ENCODE measurements at regions not wholly inside any gene's neighbourhood (a gene's known extent, or its start where the extent isn't known, plus 50 kb on each side); places are given as distances from the start of the nearest gene placed in this dataset.

DNA sequence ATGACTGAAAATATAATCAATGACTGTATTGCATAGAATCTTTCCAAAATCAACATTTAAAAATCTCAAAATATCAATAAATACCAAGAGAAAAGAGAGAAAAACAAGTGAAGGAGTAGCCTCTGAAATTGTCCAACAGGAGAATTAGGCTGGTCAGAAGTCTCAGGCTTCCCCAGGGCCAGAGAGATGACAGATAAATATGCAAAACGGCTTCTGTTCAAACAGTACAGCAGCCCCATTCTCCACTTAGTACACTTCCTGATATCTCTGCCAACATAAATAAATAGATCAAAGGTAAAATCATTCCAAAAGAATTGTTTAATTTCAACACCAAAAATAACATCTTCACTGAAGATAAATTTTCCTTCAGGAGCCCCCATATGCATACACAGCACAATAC is 204.7 kb upstream of the GABRA2 start:
- H3K36me3 ChIP-seq (ENCODE audit: control insufficient read depth, insufficient read depth, low read length), result no peaks in the 10 kb centered on the region
- H3K9me3 ChIP-seq (ENCODE audit: control insufficient read depth, low read depth, low read length), result no peaks in the 10 kb centered on the region
- H3K27ac ChIP-seq (ENCODE audit: low read length), result no peak overlapping the region
- H3K27me3 ChIP-seq (ENCODE audit: control insufficient read depth, insufficient read depth, low read length), result no peaks in the 10 kb centered on the region
- no peak for DNase-seq
- no peak overlapping the region for H3K4me3 ChIP-seq (ENCODE audit: low read length)
- H3K4me1 ChIP-seq (ENCODE audit: control insufficient read depth, insufficient read depth, low read length), result no peaks in the 10 kb centered on the region
- no CpG with 5 or more reads among the region's 1 CpG for WGBS (ENCODE audit: insufficient coverage, low lambda C conversion rate)

DNA sequence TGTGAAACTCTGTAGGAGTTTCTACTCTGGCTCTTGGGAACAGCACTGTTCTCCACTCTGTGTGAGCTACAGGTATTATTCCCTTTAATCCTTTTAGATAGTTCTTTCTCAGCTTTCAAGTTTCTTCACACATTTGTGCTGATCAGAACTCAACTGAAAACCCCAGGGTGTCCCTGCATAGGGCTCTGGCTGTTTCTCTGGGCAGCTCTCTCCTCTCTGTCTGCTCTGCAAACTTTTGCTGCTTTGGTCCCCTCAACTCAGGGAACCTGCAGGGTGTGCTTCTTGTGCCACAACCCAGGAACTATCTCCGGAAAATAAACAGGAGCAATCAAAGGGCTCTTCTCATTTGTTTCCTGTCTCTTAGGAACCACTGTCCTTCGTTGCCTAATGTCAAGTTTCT is 196.6 kb upstream of the GABRA2 start:
- no peaks in the 10 kb centered on the region for H3K36me3 ChIP-seq (ENCODE audit: control insufficient read depth, insufficient read depth, low read length)
- no peaks in the 10 kb centered on the region for H3K4me1 ChIP-seq (ENCODE audit: control insufficient read depth, insufficient read depth, low read length)
- no peaks in the 10 kb centered on the region for H3K9me3 ChIP-seq (ENCODE audit: control insufficient read depth, low read depth, low read length)
- H3K27ac ChIP-seq (ENCODE audit: low read length), result no peak overlapping the region
- H3K27me3 ChIP-seq (ENCODE audit: control insufficient read depth, insufficient read depth, low read length), result no peaks in the 10 kb centered on the region
- peak in 1 of 2 donors; percentile 3 for DNase-seq
- 33% methylated on average over 1 of the region's 2 CpGs for WGBS (ENCODE audit: insufficient coverage, low lambda C conversion rate)
- no peak overlapping the region for H3K4me3 ChIP-seq (ENCODE audit: low read length)

- Histone ChIP-seq H3K9me3 (ENCODE audit: control insufficient read depth, low read depth, low read length) (no peaks in the 10 kb centered on the region), H3K27ac (ENCODE audit: low read length) (no peak overlapping the region), H3K36me3 (ENCODE audit: control insufficient read depth, insufficient read depth, low read length) (no peaks in the 10 kb centered on the region), H3K4me1 (ENCODE audit: control insufficient read depth, insufficient read depth, low read length) (no peaks in the 10 kb centered on the region), H3K27me3 (ENCODE audit: control insufficient read depth, insufficient read depth, low read length) (no peaks in the 10 kb centered on the region), H3K4me3 (ENCODE audit: low read length) (no peak overlapping the region)
- 100% methylated on average over 1 of the region's 4 CpGs for WGBS (ENCODE audit: insufficient coverage, low lambda C conversion rate)
- no peak for DNase-seq
Observed at GRCh38 chr4:46581677-46582076, 191.7 kb upstream of the GABRA2 start.

GRCh38 chr4:46554760-46555465 is 165.0 kb upstream of the GABRA2 start:
- no peak for DNase-seq
- Histone ChIP-seq H3K4me1 (ENCODE audit: control insufficient read depth, insufficient read depth, low read length) (no peaks in the 10 kb centered on the region), H3K36me3 (ENCODE audit: control insufficient read depth, insufficient read depth, low read length) (no peaks in the 10 kb centered on the region), H3K27me3 (ENCODE audit: control insufficient read depth, insufficient read depth, low read length) (no peaks in the 10 kb centered on the region), H3K27ac (ENCODE audit: low read length) (no peak overlapping the region), H3K4me3 (ENCODE audit: low read length) (no peak overlapping the region), H3K9me3 (ENCODE audit: control insufficient read depth, low read depth, low read length) (no peaks in the 10 kb centered on the region)
- WGBS (ENCODE audit: insufficient coverage, low lambda C conversion rate), result 57% methylated on average over 1 of the region's 3 CpGs

- DNase-seq, result no peak
- no CpG with 5 or more reads among the region's 1 CpG for WGBS (ENCODE audit: insufficient coverage, low lambda C conversion rate)
- H3K4me1 ChIP-seq (ENCODE audit: control insufficient read depth, insufficient read depth, low read length), result no peaks in the 10 kb centered on the region
- H3K27ac ChIP-seq (ENCODE audit: low read length), result no peak overlapping the region
- no peak overlapping the region for H3K4me3 ChIP-seq (ENCODE audit: low read length)
- H3K27me3 ChIP-seq (ENCODE audit: control insufficient read depth, insufficient read depth, low read length), result no peaks in the 10 kb centered on the region
- H3K36me3 ChIP-seq (ENCODE audit: control insufficient read depth, insufficient read depth, low read length), result no peaks in the 10 kb centered on the region
- H3K9me3 ChIP-seq (ENCODE audit: control insufficient read depth, low read depth, low read length), result no peaks in the 10 kb centered on the region
Observed at GRCh38 chr4:46550471-46550870, 160.5 kb upstream of the GABRA2 start.

DNA sequence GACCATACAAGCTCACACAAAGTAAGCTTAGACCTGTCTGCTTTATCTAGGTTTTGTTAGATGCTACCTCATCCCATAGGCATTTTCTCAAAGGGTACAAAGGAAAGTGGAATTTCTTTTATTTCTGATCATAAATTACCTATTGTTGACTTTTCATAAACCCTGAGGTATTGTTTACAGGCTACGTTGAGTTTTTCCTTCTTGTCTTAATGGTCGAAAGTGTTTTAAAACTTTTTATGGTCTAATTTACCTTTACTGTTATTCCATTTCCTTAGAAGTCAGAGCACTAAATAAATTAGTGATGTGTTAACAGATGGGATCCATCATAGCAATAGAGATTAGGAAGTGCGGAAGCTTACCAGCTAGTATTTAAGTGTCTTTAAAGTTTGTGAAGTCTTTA is 159.2 kb upstream of the GABRA2 start:
- H3K36me3 ChIP-seq (ENCODE audit: control insufficient read depth, insufficient read depth, low read length), result no peaks in the 10 kb centered on the region
- 0% methylated on average over 1 of the region's 3 CpGs for WGBS (ENCODE audit: insufficient coverage, low lambda C conversion rate)
- no peaks in the 10 kb centered on the region for H3K27me3 ChIP-seq (ENCODE audit: control insufficient read depth, insufficient read depth, low read length)
- no peaks in the 10 kb centered on the region for H3K9me3 ChIP-seq (ENCODE audit: control insufficient read depth, low read depth, low read length)
- H3K27ac ChIP-seq (ENCODE audit: low read length), result no peak overlapping the region
- no peaks in the 10 kb centered on the region for H3K4me1 ChIP-seq (ENCODE audit: control insufficient read depth, insufficient read depth, low read length)
- H3K4me3 ChIP-seq (ENCODE audit: low read length), result no peak overlapping the region
- DNase-seq, result no peak

- Histone ChIP-seq H3K4me1 (ENCODE audit: control insufficient read depth, insufficient read depth, low read length) (no peaks in the 10 kb centered on the region), H3K4me3 (ENCODE audit: low read length) (no peak overlapping the region), H3K27me3 (ENCODE audit: control insufficient read depth, insufficient read depth, low read length) (no peaks in the 10 kb centered on the region), H3K9me3 (ENCODE audit: control insufficient read depth, low read depth, low read length) (no peaks in the 10 kb centered on the region), H3K27ac (ENCODE audit: low read length) (no peak overlapping the region), H3K36me3 (ENCODE audit: control insufficient read depth, insufficient read depth, low read length) (no peaks in the 10 kb centered on the region)
- no CpG with 5 or more reads among the region's 3 CpGs for whole genome bisulfite sequencing (ENCODE audit: insufficient coverage, low lambda C conversion rate)
- no peak for DNase-seq
Observed at GRCh38 chr4:46524751-46525150, 134.8 kb upstream of the GABRA2 start.

DNA sequence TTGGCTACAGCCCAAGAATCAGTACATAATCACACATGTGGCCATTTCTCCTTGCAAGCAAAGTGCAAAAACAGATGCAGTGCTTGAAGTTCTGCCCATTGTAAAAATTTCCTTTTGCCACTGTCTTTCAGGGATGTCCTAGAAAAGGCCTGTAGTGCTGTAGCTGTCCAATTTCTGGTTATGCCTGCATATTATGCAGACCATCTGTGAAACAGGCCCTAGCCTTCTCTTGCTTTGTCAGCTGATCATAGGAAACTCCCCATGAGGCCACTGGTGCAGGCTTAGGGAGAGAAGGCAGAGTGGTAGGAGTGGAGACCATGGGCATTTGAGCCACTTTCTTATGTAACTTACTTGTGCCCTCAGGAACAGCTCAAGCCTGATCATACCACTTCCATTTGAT is 130.4 kb upstream of the GABRA2 start:
- DNase-seq, result no peak
- Histone ChIP-seq H3K4me1 (ENCODE audit: control insufficient read depth, insufficient read depth, low read length) (no peaks in the 10 kb centered on the region), H3K27ac (ENCODE audit: low read length) (no peak overlapping the region), H3K27me3 (ENCODE audit: control insufficient read depth, insufficient read depth, low read length) (no peaks in the 10 kb centered on the region), H3K9me3 (ENCODE audit: control insufficient read depth, low read depth, low read length) (no peaks in the 10 kb centered on the region), H3K36me3 (ENCODE audit: control insufficient read depth, insufficient read depth, low read length) (no peaks in the 10 kb centered on the region), H3K4me3 (ENCODE audit: low read length) (no peak overlapping the region)

GRCh38 chr4:46515940-46516339 is 126.0 kb upstream of the GABRA2 start:
- no CpG with 5 or more reads among the region's 2 CpGs for WGBS (ENCODE audit: insufficient coverage, low lambda C conversion rate)
- Histone ChIP-seq H3K4me1 (ENCODE audit: control insufficient read depth, insufficient read depth, low read length) (no peaks in the 10 kb centered on the region), H3K9me3 (ENCODE audit: control insufficient read depth, low read depth, low read length) (no peaks in the 10 kb centered on the region), H3K27me3 (ENCODE audit: control insufficient read depth, insufficient read depth, low read length) (no peaks in the 10 kb centered on the region), H3K4me3 (ENCODE audit: low read length) (no peak overlapping the region), H3K27ac (ENCODE audit: low read length) (no peak overlapping the region), H3K36me3 (ENCODE audit: control insufficient read depth, insufficient read depth, low read length) (no peaks in the 10 kb centered on the region)
- no peak for DNase-seq

DNA sequence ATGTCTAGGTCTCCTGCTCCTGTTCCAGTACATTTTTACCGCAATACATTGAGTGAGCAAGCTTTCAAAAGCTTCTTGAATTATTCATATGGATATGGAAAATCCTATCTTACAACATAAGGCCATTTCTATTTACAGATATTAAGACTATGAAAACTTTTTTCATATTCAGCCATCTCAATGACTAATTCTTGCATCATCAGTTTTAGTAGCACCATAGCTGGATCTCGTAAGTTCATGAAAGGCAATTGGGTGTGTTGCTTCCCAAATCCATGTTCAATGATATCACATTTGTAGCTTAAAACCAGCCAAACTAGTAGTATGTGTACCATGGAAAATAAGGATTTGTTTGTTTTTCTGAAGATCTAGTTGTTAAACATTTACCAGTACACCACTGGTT is 118.3 kb upstream of the GABRA2 start:
- H3K36me3 ChIP-seq (ENCODE audit: control insufficient read depth, insufficient read depth, low read length), result no peaks in the 10 kb centered on the region
- H3K4me3 ChIP-seq (ENCODE audit: low read length), result no peak overlapping the region
- no CpG with 5 or more reads among the region's 2 CpGs for WGBS (ENCODE audit: insufficient coverage, low lambda C conversion rate)
- DNase-seq, result no peak
- no peaks in the 10 kb centered on the region for H3K9me3 ChIP-seq (ENCODE audit: control insufficient read depth, low read depth, low read length)
- no peak overlapping the region for H3K27ac ChIP-seq (ENCODE audit: low read length)
- H3K4me1 ChIP-seq (ENCODE audit: control insufficient read depth, insufficient read depth, low read length), result no peaks in the 10 kb centered on the region
- no peaks in the 10 kb centered on the region for H3K27me3 ChIP-seq (ENCODE audit: control insufficient read depth, insufficient read depth, low read length)

DNA sequence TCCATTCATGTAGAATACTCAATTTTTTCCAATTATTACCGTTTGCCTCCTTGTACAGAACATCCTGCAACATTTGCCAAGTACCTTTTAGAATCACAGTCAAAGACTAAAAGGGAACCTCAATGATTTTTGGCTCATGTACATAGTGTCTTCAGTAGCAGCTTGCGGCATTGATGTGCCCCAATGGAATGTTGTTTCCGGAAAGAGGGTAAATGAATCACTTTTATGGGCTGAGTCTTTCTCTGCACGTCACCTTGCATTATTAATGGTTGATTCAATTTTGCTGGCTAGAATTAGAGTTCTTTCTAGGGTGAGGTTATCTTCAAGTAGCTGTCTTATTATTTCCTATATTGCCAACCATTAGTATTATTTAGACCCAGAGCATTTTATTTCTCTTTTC is 116.9 kb upstream of the GABRA2 start:
- Histone ChIP-seq H3K27me3 (ENCODE audit: control insufficient read depth, insufficient read depth, low read length) (no peaks in the 10 kb centered on the region), H3K36me3 (ENCODE audit: control insufficient read depth, insufficient read depth, low read length) (no peaks in the 10 kb centered on the region), H3K4me1 (ENCODE audit: control insufficient read depth, insufficient read depth, low read length) (no peaks in the 10 kb centered on the region), H3K9me3 (ENCODE audit: control insufficient read depth, low read depth, low read length) (no peaks in the 10 kb centered on the region), H3K27ac (ENCODE audit: low read length) (no peak overlapping the region), H3K4me3 (ENCODE audit: low read length) (no peak overlapping the region)
- WGBS (ENCODE audit: insufficient coverage, low lambda C conversion rate), result 83% methylated on average over 1 of the region's 4 CpGs
- no peak for DNase-seq
